Erythroblast (primary cell): ENCODE measurements at regions not wholly inside any gene's neighbourhood (a gene's known extent, or its start where the extent isn't known, plus 50 kb on each side); places are given as distances from the start of the nearest gene placed in this dataset.

Source experiments
- GATA1 ChIP-seq: IDR thresholded peaks from 2 replicates; pipeline ENCODE4 v1.6.1; 2011; ENCODE audit warnings: low read depth, mild to moderate bottlenecking, control low read depth, low read length, moderate library complexity
- POLR2A ChIP-seq: IDR thresholded peaks from 2 replicates; pipeline ENCODE4 v1.6.1; 2011; ENCODE audit warnings: mild to moderate bottlenecking, low read length

DNA sequence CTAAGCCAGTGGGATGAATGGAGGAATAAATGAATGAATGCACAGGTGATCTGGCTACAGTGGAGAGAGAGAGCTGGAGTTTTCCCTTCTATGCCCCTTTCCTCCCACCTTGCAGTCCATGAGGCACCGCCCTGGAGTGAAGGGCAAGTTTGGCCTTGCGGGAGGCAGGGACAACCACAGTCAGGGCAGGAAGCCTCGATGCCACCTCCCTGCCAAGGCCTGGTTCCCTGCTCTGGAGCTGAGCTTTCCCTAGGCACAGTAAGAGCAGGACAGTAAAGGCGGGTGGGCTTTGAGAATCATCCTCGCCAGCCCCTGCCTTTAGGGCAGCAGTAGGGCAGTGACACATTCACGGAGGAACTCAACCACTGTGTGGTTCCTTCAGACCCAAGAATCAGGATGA lies 72.6 kb downstream of the RBFOX3 start:
- TF ChIP-seq POLR2A = no peak
- TF ChIP-seq GATA1 = no peak
